IMR-90 (cell line): ENCODE measurements at regions not wholly inside any gene's neighbourhood (a gene's known extent, or its start where the extent isn't known, plus 50 kb on each side); places are given as distances from the start of the nearest gene placed in this dataset.

Experiments
- ATAC-seq: fragments of 200-7000 bp; cut with Tn5 transposase; 2 replicates; pipeline ENCODE4 v1.9.1; 2020; ENCODE audit warnings: low read depth, mild to moderate bottlenecking, moderate library complexity
- BruUV-seq: library from RNA; stranded (reverse); fragments of 400-500 nt; replicated peaks from 2 replicates; lab custom pipeline; 2021; lab: Mats Ljungman, UMichigan
- CTCF ChIA-PET: fragments of 300-600 bp; formaldehyde crosslinking; extraction: SDS; loops from one replicate; lab custom pipeline; 2021; ENCODE audit warnings: antibody characterized with exemption; lab: Yijun Ruan, JAX
- POLR2A ChIA-PET: fragments of 300-600 bp; sonication (Branson Sonifier 250); formaldehyde crosslinking; loops from one replicate; lab custom pipeline; 2022; ENCODE audit warnings: antibody characterized with exemption; ENCODE audit not compliant: unreplicated experiment; lab: Charles Lee
- DNase-seq: peaks from one replicate; pipeline ENCODE4 v3.0.0; 2013
- H2AFZ ChIP-seq: replicated peaks from 2 replicates; pipeline ENCODE3; 2013; ENCODE audit warnings: low read length, mild to moderate bottlenecking; ENCODE audit not compliant: poor library complexity
- H2AK5ac ChIP-seq: 2 replicates; pipeline ENCODE4 v1.6.1; 2013; ENCODE audit warnings: low read depth, low read length, inconsistent platforms
- H2AK9ac ChIP-seq: replicated peaks from 2 replicates; pipeline ENCODE3; 2013; ENCODE audit warnings: mild to moderate bottlenecking, low read depth, low read length, moderate library complexity; ENCODE audit not compliant: poor library complexity
- H2BK120ac ChIP-seq: 2 replicates; pipeline ENCODE4 v1.6.1; 2013; ENCODE audit warnings: low read depth, low read length, inconsistent platforms
- H2BK15ac ChIP-seq: 3 replicates; pipeline ENCODE4 v1.6.1; 2013; ENCODE audit warnings: low read depth, low read length, inconsistent platforms
- H2BK20ac ChIP-seq: 2 replicates; pipeline ENCODE4 v1.6.1; 2013; ENCODE audit warnings: low read depth, mild to moderate bottlenecking, inconsistent platforms, low read length, moderate library complexity
- H2BK5ac ChIP-seq: 2 replicates; pipeline ENCODE4 v1.6.1; 2013; ENCODE audit warnings: mild to moderate bottlenecking, low read depth, low read length, inconsistent platforms; ENCODE audit not compliant: poor library complexity, severe bottlenecking
- H3K14ac ChIP-seq: replicated peaks from 2 replicates; pipeline ENCODE4 v1.6.1; 2013; ENCODE audit warnings: low read depth, low read length, inconsistent platforms
- H3K18ac ChIP-seq: 2 replicates; pipeline ENCODE4 v1.6.1; 2013; ENCODE audit warnings: low read depth, low read length, control low read depth
- H3K23ac ChIP-seq: 2 replicates; pipeline ENCODE4 v1.6.1; 2013; ENCODE audit warnings: low read depth, low read length, inconsistent platforms
- H3K27ac ChIP-seq: 2 replicates; pipeline ENCODE4 v1.5.1; 2013; ENCODE audit warnings: mild to moderate bottlenecking, control low read depth, low read length; ENCODE audit not compliant: insufficient read depth
- H3K27me3 ChIP-seq: 2 replicates; pipeline ENCODE4 v1.6.1; 2013; ENCODE audit warnings: low read length; ENCODE audit not compliant: control insufficient read depth, insufficient read depth
- H3K36me3 ChIP-seq: 2 replicates; pipeline ENCODE4 v1.6.1; 2013; ENCODE audit warnings: low read length, mixed read lengths; ENCODE audit not compliant: control insufficient read depth, insufficient read depth
- H3K4ac ChIP-seq: 2 replicates; pipeline ENCODE4 v1.6.1; 2013; ENCODE audit warnings: low read depth, low read length, inconsistent platforms
- H3K4me1 ChIP-seq: 2 replicates; pipeline ENCODE4 v1.6.1; 2013; ENCODE audit warnings: low read length, mixed read lengths; ENCODE audit not compliant: control insufficient read depth, insufficient read depth
- H3K4me2 ChIP-seq: 2 replicates; pipeline ENCODE4 v1.6.1; 2013; ENCODE audit warnings: low read depth, mild to moderate bottlenecking, control low read depth, low read length, moderate library complexity
- H3K4me3 ChIP-seq: 2 replicates; pipeline ENCODE4 v1.5.1; 2013; ENCODE audit warnings: low read depth, mild to moderate bottlenecking, control low read depth, low read length, moderate library complexity; ENCODE audit not compliant: insufficient read depth
- H3K56ac ChIP-seq: 2 replicates; pipeline ENCODE4 v1.6.1; 2013; ENCODE audit warnings: low read length, inconsistent platforms; ENCODE audit not compliant: insufficient read depth; ENCODE audit errors: extremely low read depth
- H3K79me1 ChIP-seq, 2 experiments: 2 replicates each; pipeline ENCODE4 v1.6.1; 2013; ENCODE audit warnings: low read length in 2 of 2, inconsistent platforms in 1 of 2, low read depth in 1 of 2
- H3K9ac ChIP-seq: 2 replicates; pipeline ENCODE4 v1.6.1; 2013; ENCODE audit warnings: low read depth, low read length, control low read depth
- H3K9me1 ChIP-seq: 2 replicates; pipeline ENCODE4 v1.6.1; 2013; ENCODE audit warnings: low read length, inconsistent platforms; ENCODE audit not compliant: insufficient read depth
- H3K9me3 ChIP-seq: 2 replicates; pipeline ENCODE4 v1.6.1; 2013; ENCODE audit warnings: low read length; ENCODE audit not compliant: control insufficient read depth, insufficient read depth
- H4K20me1 ChIP-seq: 2 replicates; pipeline ENCODE4 v1.6.1; 2013; ENCODE audit warnings: low read length, inconsistent platforms; ENCODE audit not compliant: insufficient read depth
- H4K5ac ChIP-seq: 2 replicates; pipeline ENCODE4 v1.6.1; 2013; ENCODE audit warnings: mild to moderate bottlenecking, low read depth, low read length, control low read depth
- H4K8ac ChIP-seq, 2 experiments: 2 replicates each; pipeline ENCODE4 v1.6.1; 2013; ENCODE audit warnings: low read depth in 2 of 2, low read length in 2 of 2, control low read depth in 1 of 2, inconsistent platforms in 1 of 2
- H4K91ac ChIP-seq: 2 replicates; pipeline ENCODE4 v1.6.1; 2013; ENCODE audit warnings: low read depth, low read length, inconsistent platforms; ENCODE audit not compliant: insufficient read depth
- BHLHE40 ChIP-seq: fragments of 150-350 bp; IDR thresholded peaks from 2 replicates; pipeline ENCODE4 v1.6.1; 2016; ENCODE audit warnings: mild to moderate bottlenecking, low read depth, low read length
- CEBPB ChIP-seq: IDR thresholded peaks from 2 replicates; pipeline ENCODE4 v1.6.1; 2012; ENCODE audit warnings: low read depth, low read length, improper control_type of control experiment
- CHD1 ChIP-seq: IDR thresholded peaks from 2 replicates; pipeline ENCODE4 v1.6.1; 2012; ENCODE audit warnings: low read depth, low read length, improper control_type of control experiment
- FOS ChIP-seq: fragments of 150-350 bp; IDR thresholded peaks from 2 replicates; pipeline ENCODE4 v1.6.1; 2016; ENCODE audit warnings: low read depth, low read length
- MAZ ChIP-seq: IDR thresholded peaks from 2 replicates; pipeline ENCODE4 v1.6.1; 2012; ENCODE audit warnings: low read depth, mild to moderate bottlenecking, low read length, improper control_type of control experiment, moderate library complexity, borderline replicate concordance
- MXI1 ChIP-seq: IDR thresholded peaks from 2 replicates; pipeline ENCODE4 v1.6.1; 2012; ENCODE audit warnings: low read depth, mild to moderate bottlenecking, low read length, moderate library complexity, borderline replicate concordance
- NFE2L2 ChIP-seq: fragments of 150-350 bp; IDR thresholded peaks from 2 replicates; pipeline ENCODE4 v1.6.1; 2016; ENCODE audit warnings: low read depth, mild to moderate bottlenecking, low read length
- POLR2A ChIP-seq: IDR thresholded peaks from 2 replicates; pipeline ENCODE4 v1.6.1; 2012; ENCODE audit warnings: mild to moderate bottlenecking, low read depth, low read length
- RAD21 ChIP-seq: IDR thresholded peaks from 2 replicates; pipeline ENCODE4 v1.6.1; 2012; ENCODE audit warnings: low read length, improper control_type of control experiment
- RFX5 ChIP-seq: IDR thresholded peaks from 2 replicates; pipeline ENCODE4 v1.8.0; 2012; ENCODE audit warnings: low read depth, mild to moderate bottlenecking, low read length, moderate library complexity
- SMC3 ChIP-seq: fragments of 150-350 bp; IDR thresholded peaks from 2 replicates; pipeline ENCODE4 v1.6.1; 2016; ENCODE audit warnings: low read depth, mild to moderate bottlenecking, antibody characterized with exemption, low read length, moderate library complexity
- WGBS, 2 experiments: methylation state at CpG; one replicate each; pipeline versions ENCODE4 v1.1.5 to v1.1.7; 2013; ENCODE audit warnings: missing lambda C conversion rate in 2 of 2; ENCODE audit not compliant: insufficient read length in 1 of 2; ENCODE audit errors: extremely low coverage in 2 of 2; 5-methylcytosine and 5-hydroxymethylcytosine counted together
- dilution Hi-C: fragments of 300-500 bp; cut with HindIII; formaldehyde crosslinking; loops from one replicate; pipeline ENCODE4 v1.14.3; 2018; ENCODE audit warnings: low sequenced_read_pairs; ENCODE audit not compliant: unreplicated experiment
- in situ Hi-C: fragments of 300-500 bp; cut with MboI; formaldehyde crosslinking; loops from 3 replicates; pipeline ENCODE4 v1.14.3; 2019; ENCODE audit warnings: low sequenced_read_pairs, inconsistent platforms, mixed read lengths
- intact Hi-C: fragments of 100-400 bp; cut with micrococcal nuclease; formaldehyde crosslinking; loops from 2 replicates; pipeline ENCODE4 v1.10.0; 2022
- TF ChIP-seq, protein P1 (sequence below): fragments of 150-350 bp; IDR thresholded peaks from 2 replicates; pipeline ENCODE4 v1.6.1; 2016; ENCODE audit warnings: low read depth, mild to moderate bottlenecking, low read length, moderate library complexity, borderline replicate concordance

DNA sequence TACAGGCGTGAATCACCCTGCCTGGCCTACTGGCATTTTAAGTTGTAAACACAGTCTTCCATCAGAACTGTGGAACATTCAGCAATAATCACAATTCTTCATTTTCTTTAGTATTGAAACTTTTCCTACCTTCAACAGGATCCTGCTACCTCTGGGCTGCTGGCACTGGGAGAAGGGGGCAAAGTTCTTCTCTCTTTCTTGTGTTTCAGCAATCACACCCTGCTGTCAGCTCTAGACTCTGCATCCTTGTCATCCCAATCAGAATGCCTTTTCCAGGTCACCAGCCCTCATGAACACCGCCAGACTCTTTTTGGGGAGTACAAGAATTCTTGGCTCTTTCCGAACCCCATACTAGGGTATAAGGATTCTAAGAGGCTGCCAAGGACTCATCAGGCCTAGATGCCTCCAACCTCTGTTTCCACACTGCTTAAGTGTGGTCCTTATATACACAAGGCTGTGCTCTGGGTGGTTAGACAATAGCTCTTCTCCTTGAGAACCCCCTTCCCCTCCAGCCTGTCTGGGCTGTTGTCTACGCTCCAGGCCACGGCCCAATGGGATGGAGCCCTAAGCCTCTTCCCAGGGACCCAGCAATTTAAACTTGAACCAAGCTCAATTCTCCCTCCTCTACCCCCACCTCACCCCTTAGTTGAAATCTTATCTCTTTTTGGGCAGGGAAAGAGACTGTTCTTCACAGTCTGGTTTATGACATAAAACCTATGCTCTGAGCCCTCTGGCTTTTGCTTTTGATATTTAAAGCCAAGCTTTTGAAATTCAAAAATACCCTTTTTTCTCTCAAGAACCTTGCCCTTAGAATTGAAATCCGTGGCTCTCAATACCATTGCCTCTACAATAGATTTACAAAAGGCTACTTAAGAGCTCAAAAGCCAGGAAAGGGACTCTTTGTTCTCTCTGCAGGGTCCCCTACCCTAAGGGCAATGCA, 327.4 kb downstream of the BUD13 start:
- H2BK20ac ChIP-seq, result no peak overlapping the region
- no peak overlapping the region for H3K56ac ChIP-seq
- H2AFZ ChIP-seq, result no peak overlapping the region
- H3K18ac ChIP-seq, result no peak overlapping the region
- H3K27ac ChIP-seq, result no peak overlapping the region
- H4K20me1 ChIP-seq, result no peaks in the 10 kb centered on the region
- no peak overlapping the region for H2BK15ac ChIP-seq
- no peak overlapping the region for H3K4me3 ChIP-seq
- H4K5ac ChIP-seq, result no peak overlapping the region
- intact Hi-C loops (no loop called here), dilution Hi-C loops (no loop called here), in situ Hi-C loops (no loop called here)
- POLR2A ChIA-PET, result no interaction called here
- H2BK5ac ChIP-seq, result no peak overlapping the region
- no peaks in the 10 kb centered on the region for H3K36me3 ChIP-seq
- H3K4ac ChIP-seq, result no peak overlapping the region
- no peaks in the 10 kb centered on the region for H3K9me3 ChIP-seq
- H3K23ac ChIP-seq, result no peak overlapping the region
- CTCF ChIA-PET, result no interaction called here
- H3K9me1 ChIP-seq, result no peaks in the 10 kb centered on the region
- BruUV-seq, result no TSS peak
- H4K91ac ChIP-seq, result no peak overlapping the region
- no peak for DNase-seq
- WGBS, 2 experiments, result 0% methylated on average over 1 of the region's 6 CpGs; no CpG with 5 or more reads in 1 of the 2 experiments
- no peak for TF ChIP-seq MXI1
- TF ChIP-seq CHD1, result no peak
- no peak for TF ChIP-seq POLR2A
- TF ChIP-seq FOS, result no peak
- TF ChIP-seq RFX5, result no peak
- TF ChIP-seq CEBPB, result no peak
- no peak for TF ChIP-seq BHLHE40
- TF ChIP-seq SMC3, result no peak
- no peak for TF ChIP-seq NFE2L2
- TF ChIP-seq, protein P1, sequence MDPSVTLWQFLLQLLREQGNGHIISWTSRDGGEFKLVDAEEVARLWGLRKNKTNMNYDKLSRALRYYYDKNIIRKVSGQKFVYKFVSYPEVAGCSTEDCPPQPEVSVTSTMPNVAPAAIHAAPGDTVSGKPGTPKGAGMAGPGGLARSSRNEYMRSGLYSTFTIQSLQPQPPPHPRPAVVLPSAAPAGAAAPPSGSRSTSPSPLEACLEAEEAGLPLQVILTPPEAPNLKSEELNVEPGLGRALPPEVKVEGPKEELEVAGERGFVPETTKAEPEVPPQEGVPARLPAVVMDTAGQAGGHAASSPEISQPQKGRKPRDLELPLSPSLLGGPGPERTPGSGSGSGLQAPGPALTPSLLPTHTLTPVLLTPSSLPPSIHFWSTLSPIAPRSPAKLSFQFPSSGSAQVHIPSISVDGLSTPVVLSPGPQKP, result no peak
- no peak for TF ChIP-seq RAD21
- no peak for TF ChIP-seq MAZ
- H3K9ac ChIP-seq, result no peak overlapping the region
- no peak overlapping the region for H2BK120ac ChIP-seq
- no peak overlapping the region for H2AK5ac ChIP-seq
- H3K27me3 ChIP-seq, result no peaks in the 10 kb centered on the region
- H2AK9ac ChIP-seq, result no peak overlapping the region
- no peak overlapping the region for H4K8ac ChIP-seq
- no peak overlapping the region for H3K14ac ChIP-seq
- ATAC-seq, result no peak
- H3K79me1 ChIP-seq, result no peaks in the 10 kb centered on the region
- no peaks in the 10 kb centered on the region for H3K4me1 ChIP-seq
- H3K4me2 ChIP-seq, result no peak overlapping the region
